ENCODE measurements at regions not wholly inside any gene's neighbourhood (a gene's known extent, or its start where the extent isn't known, plus 50 kb on each side); places are given as distances from the start of the nearest gene placed in this dataset.
A peak's percentile ranks its signal among the peaks of the same experiment; 100 is the strongest.

DNA sequence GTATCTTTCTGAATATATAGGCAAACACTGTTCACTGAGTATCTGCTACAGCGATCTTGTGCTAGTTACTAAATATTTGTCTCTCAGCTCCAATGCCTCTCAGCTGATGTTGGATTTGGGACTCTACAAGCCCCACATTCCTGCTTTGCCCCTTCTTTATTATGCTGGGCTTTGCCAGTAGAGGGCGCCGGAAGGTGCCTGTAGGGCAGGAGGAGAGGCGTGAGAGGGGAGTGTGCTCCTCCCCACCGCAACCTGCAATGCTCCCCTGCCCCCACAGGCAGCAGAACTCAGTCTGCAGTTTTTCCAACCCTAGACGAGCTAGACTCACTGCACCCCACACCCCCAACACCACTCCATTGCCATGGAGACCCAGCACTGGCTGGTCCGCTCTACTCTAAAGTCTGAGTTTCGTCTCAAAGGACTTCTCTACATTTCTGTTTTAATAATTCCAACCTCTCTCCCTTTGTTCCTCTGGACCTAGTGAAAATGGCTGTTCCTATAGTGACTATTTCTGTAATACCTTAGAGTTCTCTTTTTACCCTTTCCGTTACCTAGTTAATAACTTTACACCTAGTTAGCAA is 337.6 kb downstream of the CCSER2 start:
- H3K9me2 ChIP-seq (ENCODE audit: insufficient read depth), result no peaks in the 10 kb centered on the region
- peak; percentile 88 for DNase-seq (ENCODE audit: low spot score)

More for the DNA sequence above, 337.6 kb downstream of the CCSER2 start:
- no peaks in the 10 kb centered on the region for H4K20me1 ChIP-seq (replicated peaks; ENCODE audit: insufficient read depth)
- no peaks in the 10 kb centered on the region for H3F3A ChIP-seq (replicated peaks; ENCODE audit: low read depth)
- H3K4me2 ChIP-seq, result no peak overlapping the region
- H3K4me1 ChIP-seq (ENCODE audit: insufficient read depth), result no peaks in the 10 kb centered on the region; the same call in 1 of the 2 replicates
- no peaks in the 10 kb centered on the region for H3K79me2 ChIP-seq (replicated peaks; ENCODE audit: insufficient read depth)
- peak overlapping the region; percentile 83 for H2AFZ ChIP-seq
- ATAC-seq, result peak; percentile 99
- TF ChIP-seq, protein P1, sequence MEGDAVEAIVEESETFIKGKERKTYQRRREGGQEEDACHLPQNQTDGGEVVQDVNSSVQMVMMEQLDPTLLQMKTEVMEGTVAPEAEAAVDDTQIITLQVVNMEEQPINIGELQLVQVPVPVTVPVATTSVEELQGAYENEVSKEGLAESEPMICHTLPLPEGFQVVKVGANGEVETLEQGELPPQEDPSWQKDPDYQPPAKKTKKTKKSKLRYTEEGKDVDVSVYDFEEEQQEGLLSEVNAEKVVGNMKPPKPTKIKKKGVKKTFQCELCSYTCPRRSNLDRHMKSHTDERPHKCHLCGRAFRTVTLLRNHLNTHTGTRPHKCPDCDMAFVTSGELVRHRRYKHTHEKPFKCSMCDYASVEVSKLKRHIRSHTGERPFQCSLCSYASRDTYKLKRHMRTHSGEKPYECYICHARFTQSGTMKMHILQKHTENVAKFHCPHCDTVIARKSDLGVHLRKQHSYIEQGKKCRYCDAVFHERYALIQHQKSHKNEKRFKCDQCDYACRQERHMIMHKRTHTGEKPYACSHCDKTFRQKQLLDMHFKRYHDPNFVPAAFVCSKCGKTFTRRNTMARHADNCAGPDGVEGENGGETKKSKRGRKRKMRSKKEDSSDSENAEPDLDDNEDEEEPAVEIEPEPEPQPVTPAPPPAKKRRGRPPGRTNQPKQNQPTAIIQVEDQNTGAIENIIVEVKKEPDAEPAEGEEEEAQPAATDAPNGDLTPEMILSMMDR (conservative IDR thresholded peaks at IDR 0.05; ENCODE audit: low read depth in 2 of 2), result peak; percentile 84 to 87
- TF ChIP-seq STAT1 (IDR thresholded peaks at IDR 0.05; ENCODE audit: unreplicated experiment) (no peak), ZNF114 (CRISPR knock-in tag; IDR thresholded peaks at IDR 0.05) (peak; percentile 70; the same call in 1 of the 2 replicates), CREB1 (CRISPR knock-in tag; IDR thresholded peaks at IDR 0.05; ENCODE audit: low read depth) (0 out of 2 replicates have a peak, but pooled peaks have one; percentile 43)
- TF ChIP-seq, protein P2, sequence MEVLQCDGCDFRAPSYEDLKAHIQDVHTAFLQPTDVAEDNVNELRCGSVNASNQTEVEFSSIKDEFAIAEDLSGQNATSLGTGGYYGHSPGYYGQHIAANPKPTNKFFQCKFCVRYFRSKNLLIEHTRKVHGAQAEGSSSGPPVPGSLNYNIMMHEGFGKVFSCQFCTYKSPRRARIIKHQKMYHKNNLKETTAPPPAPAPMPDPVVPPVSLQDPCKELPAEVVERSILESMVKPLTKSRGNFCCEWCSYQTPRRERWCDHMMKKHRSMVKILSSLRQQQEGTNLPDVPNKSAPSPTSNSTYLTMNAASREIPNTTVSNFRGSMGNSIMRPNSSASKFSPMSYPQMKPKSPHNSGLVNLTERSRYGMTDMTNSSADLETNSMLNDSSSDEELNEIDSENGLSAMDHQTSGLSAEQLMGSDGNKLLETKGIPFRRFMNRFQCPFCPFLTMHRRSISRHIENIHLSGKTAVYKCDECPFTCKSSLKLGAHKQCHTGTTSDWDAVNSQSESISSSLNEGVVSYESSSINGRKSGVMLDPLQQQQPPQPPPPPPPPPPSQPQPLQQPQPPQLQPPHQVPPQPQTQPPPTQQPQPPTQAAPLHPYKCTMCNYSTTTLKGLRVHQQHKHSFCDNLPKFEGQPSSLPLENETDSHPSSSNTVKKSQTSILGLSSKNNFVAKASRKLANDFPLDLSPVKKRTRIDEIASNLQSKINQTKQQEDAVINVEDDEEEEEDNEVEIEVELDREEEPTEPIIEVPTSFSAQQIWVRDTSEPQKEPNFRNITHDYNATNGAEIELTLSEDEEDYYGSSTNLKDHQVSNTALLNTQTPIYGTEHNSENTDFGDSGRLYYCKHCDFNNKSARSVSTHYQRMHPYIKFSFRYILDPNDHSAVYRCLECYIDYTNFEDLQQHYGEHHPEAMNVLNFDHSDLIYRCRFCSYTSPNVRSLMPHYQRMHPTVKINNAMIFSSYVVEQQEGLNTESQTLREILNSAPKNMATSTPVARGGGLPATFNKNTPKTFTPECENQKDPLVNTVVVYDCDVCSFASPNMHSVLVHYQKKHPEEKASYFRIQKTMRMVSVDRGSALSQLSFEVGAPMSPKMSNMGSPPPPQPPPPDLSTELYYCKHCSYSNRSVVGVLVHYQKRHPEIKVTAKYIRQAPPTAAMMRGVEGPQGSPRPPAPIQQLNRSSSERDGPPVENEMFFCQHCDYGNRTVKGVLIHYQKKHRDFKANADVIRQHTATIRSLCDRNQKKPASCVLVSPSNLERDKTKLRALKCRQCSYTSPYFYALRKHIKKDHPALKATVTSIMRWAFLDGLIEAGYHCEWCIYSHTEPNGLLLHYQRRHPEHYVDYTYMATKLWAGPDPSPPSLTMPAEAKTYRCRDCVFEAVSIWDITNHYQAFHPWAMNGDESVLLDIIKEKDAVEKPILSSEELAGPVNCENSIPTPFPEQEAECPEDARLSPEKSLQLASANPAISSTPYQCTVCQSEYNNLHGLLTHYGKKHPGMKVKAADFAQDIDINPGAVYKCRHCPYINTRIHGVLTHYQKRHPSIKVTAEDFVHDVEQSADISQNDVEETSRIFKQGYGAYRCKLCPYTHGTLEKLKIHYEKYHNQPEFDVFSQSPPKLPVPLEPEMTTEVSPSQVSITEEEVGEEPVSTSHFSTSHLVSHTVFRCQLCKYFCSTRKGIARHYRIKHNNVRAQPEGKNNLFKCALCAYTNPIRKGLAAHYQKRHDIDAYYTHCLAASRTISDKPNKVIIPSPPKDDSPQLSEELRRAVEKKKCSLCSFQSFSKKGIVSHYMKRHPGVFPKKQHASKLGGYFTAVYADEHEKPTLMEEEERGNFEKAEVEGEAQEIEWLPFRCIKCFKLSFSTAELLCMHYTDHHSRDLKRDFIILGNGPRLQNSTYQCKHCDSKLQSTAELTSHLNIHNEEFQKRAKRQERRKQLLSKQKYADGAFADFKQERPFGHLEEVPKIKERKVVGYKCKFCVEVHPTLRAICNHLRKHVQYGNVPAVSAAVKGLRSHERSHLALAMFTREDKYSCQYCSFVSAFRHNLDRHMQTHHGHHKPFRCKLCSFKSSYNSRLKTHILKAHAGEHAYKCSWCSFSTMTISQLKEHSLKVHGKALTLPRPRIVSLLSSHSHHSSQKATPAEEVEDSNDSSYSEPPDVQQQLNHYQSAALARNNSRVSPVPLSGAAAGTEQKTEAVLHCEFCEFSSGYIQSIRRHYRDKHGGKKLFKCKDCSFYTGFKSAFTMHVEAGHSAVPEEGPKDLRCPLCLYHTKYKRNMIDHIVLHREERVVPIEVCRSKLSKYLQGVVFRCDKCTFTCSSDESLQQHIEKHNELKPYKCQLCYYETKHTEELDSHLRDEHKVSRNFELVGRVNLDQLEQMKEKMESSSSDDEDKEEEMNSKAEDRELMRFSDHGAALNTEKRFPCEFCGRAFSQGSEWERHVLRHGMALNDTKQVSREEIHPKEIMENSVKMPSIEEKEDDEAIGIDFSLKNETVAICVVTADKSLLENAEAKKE (CRISPR knock-in tag; IDR thresholded peaks at IDR 0.05), result 0 out of 2 replicates have a peak, but pooled peaks have one; percentile 46
- no peaks in the 10 kb centered on the region for H3K36me3 ChIP-seq (ENCODE audit: insufficient read depth)
- Mint-ChIP-seq H3K9me3 (no peaks in the 10 kb centered on the region), H3K27ac (no peak overlapping the region), H3K4me1 (peaks cover 12% of the 10 kb centered on the region), H3K4me3 (no peak overlapping the region; the same call in 2 of the 3 replicates), H3K27me3 (ENCODE audit: insufficient read depth, low read depth, poor library complexity) (no peaks in the 10 kb centered on the region), H3K36me3 (ENCODE audit: low read depth) (no peaks in the 10 kb centered on the region)
- no peaks in the 10 kb centered on the region for H3K27me3 ChIP-seq (ENCODE audit: insufficient read depth)
- H3K4me3 ChIP-seq, result no peak overlapping the region
- H3K27ac ChIP-seq (ENCODE audit: low read depth), result no peak overlapping the region

All from GM23338 (cell line).